ENCODE measurements at regions not wholly inside any gene's neighbourhood (a gene's known extent, or its start where the extent isn't known, plus 50 kb on each side); places are given as distances from the start of the nearest gene placed in this dataset.

GRCh38 chr5:112663146-112663545, 74.5 kb upstream of the APC start:
- DNase-seq, result no peak

DNA sequence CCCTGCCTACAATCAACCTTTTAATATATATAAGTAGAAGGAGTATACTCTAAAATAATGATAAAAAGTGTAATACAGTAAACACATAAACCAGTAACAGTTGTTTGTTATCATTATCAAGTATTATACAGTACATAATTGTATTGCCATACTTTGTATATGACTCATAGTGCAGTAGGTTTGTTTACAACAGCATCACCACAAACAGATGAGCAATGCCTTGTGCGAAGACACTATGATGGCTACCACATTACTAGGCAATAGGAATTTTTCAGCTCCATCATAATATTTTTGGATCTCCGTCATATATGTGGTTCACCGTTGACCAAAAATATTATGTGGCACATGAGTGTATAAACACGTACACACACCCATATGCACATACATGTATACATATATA, 69.7 kb upstream of the APC start:
- DNase-seq, result no peak

DNA sequence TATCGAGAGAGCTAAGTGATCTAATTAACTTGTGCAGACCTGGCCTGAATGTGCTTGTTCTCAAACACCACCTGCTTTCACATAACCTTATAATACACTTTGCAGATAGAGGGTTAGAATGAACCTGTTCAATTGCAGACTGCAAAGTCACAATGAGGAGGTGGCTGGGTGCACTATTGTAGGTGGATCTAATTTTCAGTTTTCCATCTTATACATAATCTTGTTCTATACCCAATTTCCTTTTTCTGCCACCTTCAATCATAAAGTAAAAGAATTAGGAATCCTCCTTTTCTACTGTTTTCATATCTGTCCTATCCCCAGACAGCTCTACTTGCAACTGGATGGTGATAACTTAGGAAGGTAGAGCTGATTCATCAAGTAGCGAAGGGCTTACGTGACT, 68.8 kb upstream of the APC start:
- no peak for DNase-seq

- DNase-seq, result no peak
Observed at GRCh38 chr5:112669328-112669963, 68.2 kb upstream of the APC start.

DNA sequence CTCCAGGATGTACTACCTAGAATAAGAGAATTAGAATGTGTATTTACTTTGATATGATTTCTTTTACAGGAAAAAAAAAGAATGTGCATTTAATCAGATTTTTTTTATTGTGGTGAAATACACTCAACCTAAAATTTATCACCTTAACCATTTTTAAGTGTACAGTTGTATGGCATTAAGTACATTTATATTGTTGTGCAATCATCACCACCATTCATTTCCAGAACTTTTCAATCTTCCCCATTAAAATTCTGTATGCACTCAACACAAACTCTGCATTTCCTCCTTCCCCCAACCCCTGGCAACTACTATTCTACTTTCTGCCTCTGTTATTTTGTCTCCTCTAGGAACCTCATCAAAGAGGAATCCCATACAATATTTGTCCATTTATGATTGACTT, 66.0 kb upstream of the APC start:
- no peak for DNase-seq

DNA sequence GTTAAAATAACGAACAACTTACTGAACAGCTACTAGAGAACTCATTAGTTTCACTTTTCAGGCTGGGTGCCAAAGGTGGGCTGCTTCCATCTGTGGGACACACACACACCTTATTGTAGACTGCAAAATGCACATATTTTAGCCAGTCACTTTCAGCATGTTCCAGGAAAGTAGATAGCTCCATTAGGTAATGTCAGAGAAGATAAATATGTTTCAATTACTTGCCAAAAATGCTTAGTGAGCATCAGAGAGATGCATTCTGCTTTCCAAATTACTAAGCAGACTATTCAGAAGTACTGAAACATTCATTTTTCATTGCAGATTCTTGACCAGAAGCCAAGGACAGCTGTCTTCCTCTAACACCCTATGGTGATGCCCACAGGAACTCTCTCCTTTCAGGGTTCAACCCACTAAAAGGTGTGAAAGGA, 56.2 kb upstream of the APC start:
- DNase-seq, result no peak

GRCh38 chr5:112682621-112683061, 55.0 kb upstream of the APC start:
- DNase-seq, result no peak

GRCh38 chr5:112684121-112684520, 53.6 kb upstream of the APC start:
- DNase-seq, result no peak

DNA sequence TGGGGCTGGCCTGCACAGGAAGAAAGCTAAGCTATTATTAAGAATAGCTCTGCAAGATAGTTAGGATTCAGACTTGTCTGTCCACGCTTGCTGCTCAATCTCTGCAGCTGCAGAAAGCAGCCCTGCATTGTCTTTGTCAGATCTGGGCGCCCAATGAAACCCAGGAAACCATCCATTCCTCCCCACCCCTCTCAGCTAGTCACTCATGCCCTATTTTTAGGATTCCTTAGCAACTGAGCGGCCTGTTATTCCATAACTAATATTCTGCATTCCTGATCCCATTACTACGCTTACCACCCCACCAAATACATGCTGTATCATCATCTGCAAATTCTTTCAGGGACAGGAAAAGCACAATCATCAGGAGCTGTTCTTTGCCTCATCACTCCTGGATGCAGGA, 52.9 kb upstream of the APC start:
- no peak for DNase-seq

DNA sequence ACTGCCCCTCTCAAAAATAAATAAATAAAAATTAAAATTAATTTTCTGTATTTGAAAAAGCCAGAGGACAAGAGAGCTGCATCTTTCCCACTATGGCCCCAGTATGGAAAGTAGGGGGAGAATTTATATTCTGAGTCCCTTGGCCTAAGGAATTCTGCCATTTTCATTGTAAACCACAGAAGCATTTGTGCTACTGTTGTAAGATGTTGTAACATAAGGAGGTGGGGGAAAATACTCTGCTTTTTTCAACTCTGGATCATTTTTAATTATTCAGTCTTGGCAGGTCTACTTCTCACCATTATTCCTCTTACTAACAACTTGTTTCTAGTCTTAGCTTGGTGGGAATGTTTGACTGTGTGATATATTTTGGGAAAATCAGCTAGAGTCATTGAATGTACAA, 52.3 kb upstream of the APC start:
- DNase-seq, result no peak

DNA sequence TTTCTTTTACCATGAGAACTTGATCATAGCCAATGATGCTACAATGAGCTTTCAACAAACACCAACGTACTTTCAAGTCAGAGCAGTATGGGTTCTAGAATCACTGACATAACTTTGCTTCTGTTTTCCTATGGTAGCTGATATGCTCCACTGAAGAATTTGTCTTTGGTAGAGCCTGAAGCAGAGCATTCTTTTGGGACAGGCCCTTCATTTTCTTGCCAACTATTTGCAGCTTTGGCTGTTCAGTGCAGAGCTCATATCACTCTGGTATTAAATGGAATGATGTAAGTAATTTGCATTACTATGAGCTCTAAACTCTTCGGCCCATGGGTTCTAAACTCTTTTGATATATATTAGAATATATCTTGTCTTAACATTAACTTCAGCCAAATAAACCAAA, 51.8 kb upstream of the APC start:
- no peak for DNase-seq

DNA sequence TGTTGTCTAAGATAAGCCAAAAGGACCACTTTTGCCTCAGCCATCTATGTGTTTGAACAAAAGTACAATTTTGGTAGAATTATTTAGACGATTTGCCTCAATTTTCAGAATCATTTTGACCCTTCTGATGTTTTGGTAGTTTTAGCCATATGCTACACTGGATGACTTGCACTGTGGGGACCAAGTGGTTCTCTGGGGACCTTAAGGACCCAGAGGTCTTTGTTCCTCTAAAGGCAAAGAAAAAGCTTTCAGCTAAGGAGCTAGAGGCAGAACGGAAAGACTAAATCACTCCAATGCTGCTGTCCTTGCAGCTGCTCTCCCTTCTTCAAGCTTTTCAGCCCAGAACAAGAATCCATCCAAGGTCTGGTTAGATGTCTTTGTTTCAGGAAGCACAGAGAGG, 51.0 kb upstream of the APC start:
- no peak for DNase-seq

- no peak for DNase-seq
Observed at GRCh38 chr5:112687306-112687705, 50.4 kb upstream of the APC start.

Measured in CD4-positive, alpha-beta T cell treated with Interferon alpha-2 for 1 hour (primary cell).